ENCODE measurements at regions not wholly inside any gene's neighbourhood (a gene's known extent, or its start where the extent isn't known, plus 50 kb on each side); places are given as distances from the start of the nearest gene placed in this dataset.

DNA sequence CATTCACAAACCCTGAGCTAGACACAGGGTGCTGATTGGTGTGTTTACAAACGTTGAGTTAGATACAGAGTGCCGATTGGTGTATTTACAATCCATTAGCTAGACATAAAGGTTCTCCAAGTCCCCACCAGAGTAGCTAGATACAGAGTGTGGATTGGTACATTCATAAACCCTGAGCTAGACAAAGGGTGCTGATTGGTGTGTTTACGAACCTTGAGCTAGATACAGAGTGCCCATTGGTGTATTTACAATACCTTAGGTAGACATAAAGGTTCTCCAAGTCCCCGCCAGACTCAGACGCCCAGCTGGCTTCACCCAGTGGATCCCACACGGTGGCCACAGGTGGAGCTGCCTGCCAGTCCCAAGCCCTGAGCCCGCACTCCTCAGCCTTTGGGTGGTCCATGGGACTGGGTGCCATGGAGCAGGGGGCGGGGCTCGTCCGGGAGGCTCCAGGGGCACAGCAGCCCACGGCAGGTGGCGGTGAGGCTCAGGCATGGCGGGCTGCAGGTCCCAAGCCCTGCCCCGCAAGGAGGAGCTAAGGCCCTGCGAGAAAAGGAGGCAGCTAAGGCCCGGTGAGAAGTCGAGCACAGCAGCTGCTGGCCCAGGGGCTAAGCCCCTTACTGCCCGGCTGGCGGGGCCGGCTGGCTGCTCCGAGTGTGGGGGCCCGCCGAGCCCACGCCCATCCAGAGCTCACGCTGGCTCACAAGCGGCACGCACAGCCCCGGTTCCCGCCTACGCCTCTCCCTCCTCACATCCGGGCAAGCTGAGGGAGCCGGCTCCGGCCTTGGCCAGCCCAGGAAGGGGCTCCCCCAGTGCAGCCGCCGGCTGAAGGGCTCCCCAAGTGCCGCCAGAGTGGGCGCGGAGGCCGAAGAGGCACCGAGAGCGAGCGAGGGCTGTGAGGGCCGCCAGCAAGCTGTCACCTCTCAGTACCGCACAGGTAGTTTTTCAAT is 1039.2 kb upstream of the CDH9 start:
- Mint-ChIP-seq H3K27ac (no peak overlapping the region), H3K4me3 (no peak overlapping the region), H3K36me3 (ENCODE audit: low read depth) (no peaks in the 10 kb centered on the region), H3K9me3 (peaks cover 21% of the 10 kb centered on the region), H3K27me3 (ENCODE audit: insufficient read depth) (no peaks in the 10 kb centered on the region), H3K4me1 (ENCODE audit: low read depth) (no peaks in the 10 kb centered on the region)
- no peak for DNase-seq
- no peak for TF ChIP-seq CTCF (IDR thresholded peaks at IDR 0.05)

DNA sequence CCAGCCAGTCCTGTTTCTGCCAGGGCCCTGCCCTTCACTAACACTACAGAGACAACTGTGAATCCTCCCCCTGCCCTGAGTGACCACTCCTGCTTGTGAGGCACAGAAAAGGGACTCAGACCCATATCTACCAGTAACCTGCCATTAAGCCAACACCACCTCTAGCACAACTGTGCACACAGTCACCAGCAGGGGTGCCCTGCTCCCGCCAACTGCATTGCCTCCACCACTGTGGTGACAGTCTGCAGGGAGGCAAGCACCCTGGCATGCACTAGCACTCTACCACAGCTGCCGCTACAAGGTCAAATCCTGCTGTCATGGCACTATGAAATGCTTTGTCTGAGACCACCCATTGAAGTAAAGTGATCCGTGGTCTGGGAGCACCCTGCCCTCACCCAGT is 1028.5 kb upstream of the CDH9 start:
- no peak overlapping the region for H3K4me3 Mint-ChIP-seq
- H3K27me3 Mint-ChIP-seq (ENCODE audit: insufficient read depth): no peaks in the 10 kb centered on the region; the same call in 1 of the 2 replicates
- no peaks in the 10 kb centered on the region for H3K4me1 Mint-ChIP-seq (ENCODE audit: low read depth)
- no peak overlapping the region for H3K27ac Mint-ChIP-seq
- peaks cover 19% of the 10 kb centered on the region; the same call in 1 of the 2 replicates for H3K9me3 Mint-ChIP-seq
- no peak for TF ChIP-seq CTCF (IDR thresholded peaks at IDR 0.05)
- no peaks in the 10 kb centered on the region for H3K36me3 Mint-ChIP-seq (ENCODE audit: low read depth)
- no peak for DNase-seq

- H3K27ac Mint-ChIP-seq: no peak overlapping the region
- H3K4me3 Mint-ChIP-seq: no peak overlapping the region
- H3K4me1 Mint-ChIP-seq (ENCODE audit: low read depth): no peaks in the 10 kb centered on the region
- H3K36me3 Mint-ChIP-seq (ENCODE audit: low read depth): no peaks in the 10 kb centered on the region
- no peak for DNase-seq
- TF ChIP-seq CTCF (IDR thresholded peaks at IDR 0.05): no peak
- no peaks in the 10 kb centered on the region; the same call in 1 of the 2 replicates for H3K27me3 Mint-ChIP-seq (ENCODE audit: insufficient read depth)
- peaks cover 18% of the 10 kb centered on the region; the same call in 1 of the 2 replicates for H3K9me3 Mint-ChIP-seq
Measured at GRCh38 chr5:28065656-28066055, 1027.3 kb upstream of the CDH9 start.

GRCh38 chr5:28046596-28046995 is 1008.2 kb upstream of the CDH9 start:
- TF ChIP-seq CTCF (IDR thresholded peaks at IDR 0.05): no peak
- no peaks in the 10 kb centered on the region for H3K27me3 Mint-ChIP-seq (ENCODE audit: insufficient read depth)
- no peaks in the 10 kb centered on the region for H3K36me3 Mint-ChIP-seq (ENCODE audit: low read depth)
- H3K9me3 Mint-ChIP-seq: peaks cover 18% of the 10 kb centered on the region
- H3K4me3 Mint-ChIP-seq: no peak overlapping the region
- no peak overlapping the region for H3K27ac Mint-ChIP-seq
- no peak for DNase-seq
- H3K4me1 Mint-ChIP-seq (ENCODE audit: low read depth): no peaks in the 10 kb centered on the region

- Mint-ChIP-seq H3K9me3 (peaks cover 38% of the 10 kb centered on the region), H3K27ac (no peak overlapping the region), H3K36me3 (ENCODE audit: low read depth) (0 out of 2 replicates have a peak, but pooled peaks cover 6% of the 10 kb centered on the region), H3K4me3 (no peak overlapping the region), H3K27me3 (ENCODE audit: insufficient read depth) (no peaks in the 10 kb centered on the region; the same call in 1 of the 2 replicates), H3K4me1 (ENCODE audit: low read depth) (no peaks in the 10 kb centered on the region)
- no peak for TF ChIP-seq CTCF (IDR thresholded peaks at IDR 0.05)
- no peak for DNase-seq
Measured at GRCh38 chr5:28027851-28028250, 989.5 kb upstream of the CDH9 start.
